Osteocyte (in vitro differentiated cells): ENCODE measurements at regions not wholly inside any gene's neighbourhood (a gene's known extent, or its start where the extent isn't known, plus 50 kb on each side); places are given as distances from the start of the nearest gene placed in this dataset.
"Not testable (repeated sequence)": the region's sequence is repeated elsewhere in the genome, so short reads cannot be mapped to it uniquely, and the experiment has no call there.

Source experiments
- DNase-seq: peaks from one replicate; pipeline ENCODE4 v3.0.0; 2021; ENCODE audit warnings: mixed read lengths; ENCODE audit not compliant: unreplicated experiment; ENCODE audit errors: extremely low spot score
- H3K27ac Mint-ChIP-seq: one replicate; pipeline ENCODE4 v1.8.0; 2021; ENCODE audit warnings: mild to moderate bottlenecking, mixed read lengths; ENCODE audit not compliant: unreplicated experiment
- H3K27me3 Mint-ChIP-seq: one replicate; pipeline ENCODE4 v1.8.0; 2021; ENCODE audit warnings: mixed read lengths; ENCODE audit not compliant: unreplicated experiment
- H3K36me3 Mint-ChIP-seq: one replicate; pipeline ENCODE4 v1.8.0; 2021; ENCODE audit warnings: mixed read lengths; ENCODE audit not compliant: unreplicated experiment
- H3K4me1 Mint-ChIP-seq: one replicate; pipeline ENCODE4 v1.8.0; 2021; ENCODE audit warnings: mixed read lengths; ENCODE audit not compliant: unreplicated experiment
- H3K4me3 Mint-ChIP-seq: one replicate; pipeline ENCODE4 v1.8.0; 2021; ENCODE audit warnings: mild to moderate bottlenecking, moderate library complexity, mixed read lengths; ENCODE audit not compliant: unreplicated experiment
- H3K9me3 Mint-ChIP-seq: one replicate; pipeline ENCODE4 v1.8.0; 2021; ENCODE audit warnings: mixed read lengths; ENCODE audit not compliant: unreplicated experiment
- CTCF ChIP-seq: fragments of 200-600 bp; sonication (generic); IDR thresholded peaks from 2 replicates; pipeline ENCODE4 v1.5.0; 2021; ENCODE audit warnings: antibody characterized with exemption, mild to moderate bottlenecking, moderate library complexity

- TF ChIP-seq CTCF, result no peak
- DNase-seq, result no peak
- Mint-ChIP-seq H3K4me1 (peaks cover 10% of the 10 kb centered on the region), H3K4me3 (no peak overlapping the region), H3K36me3 (no peaks in the 10 kb centered on the region), H3K27me3 (no peaks in the 10 kb centered on the region), H3K9me3 (no peaks in the 10 kb centered on the region), H3K27ac (no peak overlapping the region)
Observed at GRCh38 chr17:20774472-20775135, 195.1 kb downstream of the CDRT15L2 start.

GRCh38 chr17:20775331-20775730 lies 195.8 kb downstream of the CDRT15L2 start:
- Mint-ChIP-seq H3K4me1 (peaks cover 10% of the 10 kb centered on the region), H3K4me3 (no peak overlapping the region), H3K27me3 (no peaks in the 10 kb centered on the region), H3K27ac (no peak overlapping the region), H3K9me3 (no peaks in the 10 kb centered on the region), H3K36me3 (no peaks in the 10 kb centered on the region)
- TF ChIP-seq CTCF, result no peak
- peak; percentile 77 for DNase-seq

GRCh38 chr17:20779521-20779920 lies 200.0 kb downstream of the CDRT15L2 start:
- H3K9me3 Mint-ChIP-seq, result no peaks in the 10 kb centered on the region

GRCh38 chr17:20781260-20781659 lies 201.7 kb downstream of the CDRT15L2 start:
- Mint-ChIP-seq H3K36me3 (no peaks in the 10 kb centered on the region), H3K4me1 (no peaks in the 10 kb centered on the region), H3K27me3 (peaks cover 7% of the 10 kb centered on the region), H3K4me3 (no peak overlapping the region), H3K9me3 (no peaks in the 10 kb centered on the region), H3K27ac (no peak overlapping the region)
- no peak for TF ChIP-seq CTCF
- DNase-seq, result no peak

More at GRCh38 chr17:20779521-20779920, 200.0 kb downstream of the CDRT15L2 start:
- H3K27ac Mint-ChIP-seq, result no peak overlapping the region
- H3K27me3 Mint-ChIP-seq, result no peaks in the 10 kb centered on the region
- peaks cover 7% of the 10 kb centered on the region for H3K4me1 Mint-ChIP-seq
- no peaks in the 10 kb centered on the region for H3K36me3 Mint-ChIP-seq
- no peak for DNase-seq
- TF ChIP-seq CTCF, result no peak
- no peak overlapping the region for H3K4me3 Mint-ChIP-seq

GRCh38 chr17:20781869-20782268 lies 202.3 kb downstream of the CDRT15L2 start:
- H3K27me3 Mint-ChIP-seq, result not testable (repeated sequence)

More at GRCh38 chr17:20781869-20782268, 202.3 kb downstream of the CDRT15L2 start:
- H3K27ac Mint-ChIP-seq, H3K4me1 Mint-ChIP-seq, H3K9me3 Mint-ChIP-seq, H3K4me3 Mint-ChIP-seq, H3K36me3 Mint-ChIP-seq: not testable (repeated sequence)
- DNase-seq, result peak; percentile 42
